Neural progenitor cell (in vitro differentiated cells): ENCODE measurements at regions not wholly inside any gene's neighbourhood (a gene's known extent, or its start where the extent isn't known, plus 50 kb on each side); places are given as distances from the start of the nearest gene placed in this dataset.

Source experiments
- CTCF ChIP-seq: fragments of 200-600 bp; sonication (generic); IDR thresholded peaks from 2 replicates; pipeline ENCODE4 v1.5.1; 2017; ENCODE audit warnings: antibody characterized with exemption, mild to moderate bottlenecking
- EZH2 ChIP-seq: fragments of 200-600 bp; sonication (generic); IDR thresholded peaks from 2 replicates; pipeline ENCODE4 v1.6.1; 2017; ENCODE audit warnings: antibody characterized with exemption, mild to moderate bottlenecking, moderate library complexity
- EZH2phosphoT487 ChIP-seq: fragments of 200-600 bp; sonication (generic); IDR thresholded peaks from 2 replicates; pipeline ENCODE4 v1.6.1; 2017; ENCODE audit warnings: antibody characterized with exemption

GRCh38 chr5:98200726-98201541 is 572.5 kb upstream of the RGMB start:
- TF ChIP-seq CTCF (no peak), EZH2phosphoT487 (no peak), EZH2 (no peak)
